Activated T-cell treated with anti-CD3 and anti-CD28 coated beads, Interleukin-2, amount 50 U/mL, for 48 hours (primary cell): ENCODE measurements at regions not wholly inside any gene's neighbourhood (a gene's known extent, or its start where the extent isn't known, plus 50 kb on each side); places are given as distances from the start of the nearest gene placed in this dataset.
"Not testable (repeated sequence)": the region's sequence is repeated elsewhere in the genome, so short reads cannot be mapped to it uniquely, and the experiment has no call there.

Source experiments
- DNase-seq, 2 experiments: peaks; one replicate each; pipeline ENCODE4 v3.0.0-alpha.2; 2020

- DNase-seq, result no peak
Measured at GRCh38 chrX:25442499-25442898, 426.7 kb upstream of the ARX start.

DNA sequence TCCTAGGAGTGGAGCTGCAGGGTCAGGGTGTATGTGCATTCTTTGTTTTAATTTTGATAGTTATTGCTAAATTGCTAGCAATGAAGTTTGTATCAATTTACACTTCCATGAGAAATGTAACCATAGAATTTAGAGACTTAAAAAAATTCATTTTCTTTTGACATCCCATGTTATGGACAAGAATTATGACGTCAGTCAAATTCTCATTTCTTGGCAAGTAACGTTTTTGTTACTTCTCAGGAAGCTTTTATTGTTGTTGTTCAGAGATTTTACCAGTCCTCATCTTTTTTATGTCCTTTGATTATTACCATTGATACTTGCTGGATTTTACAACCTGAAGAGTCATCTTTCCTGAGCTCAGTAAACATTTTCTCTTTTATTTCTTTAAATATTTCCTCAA is 417.5 kb upstream of the ARX start:
- DNase-seq, result no peak

GRCh38 chrX:25432396-25432795 is 416.6 kb upstream of the ARX start:
- no peak for DNase-seq

DNA sequence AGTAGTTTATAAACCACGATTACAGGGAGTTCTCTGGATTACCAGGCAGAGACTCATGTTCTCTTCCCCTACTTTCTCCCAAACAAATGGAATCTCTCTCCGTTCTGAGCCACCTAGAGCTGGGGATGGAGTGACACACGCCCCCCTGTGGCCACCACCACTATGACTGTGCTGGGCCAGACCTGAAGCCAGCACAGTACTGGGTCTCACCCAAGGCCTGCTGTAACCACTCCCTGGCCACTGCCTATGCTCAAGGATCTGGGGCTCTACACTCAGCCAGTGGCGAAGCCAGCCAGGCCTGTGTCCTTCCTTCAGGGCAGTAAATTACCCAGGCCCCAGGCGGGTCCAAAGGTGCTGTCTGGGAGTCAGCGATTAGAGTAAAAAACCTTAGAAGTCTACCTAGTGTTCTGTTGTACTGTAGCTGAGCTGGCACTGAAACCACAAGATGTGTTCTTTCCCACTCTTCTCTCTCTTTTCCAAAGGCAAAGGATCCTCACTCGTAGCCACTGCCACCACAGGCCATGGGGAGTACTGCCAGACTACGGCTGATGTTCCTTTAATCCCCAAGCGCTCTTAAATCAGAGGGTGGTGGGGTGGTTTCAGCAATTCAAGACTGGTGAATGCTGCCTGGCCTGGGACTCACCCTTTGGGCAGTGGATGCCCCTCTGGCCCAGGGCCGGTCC is 412.2 kb upstream of the ARX start:
- DNase-seq, result no peak

GRCh38 chrX:25404163-25404562 is 388.4 kb upstream of the ARX start:
- DNase-seq, result not testable (repeated sequence)

DNA sequence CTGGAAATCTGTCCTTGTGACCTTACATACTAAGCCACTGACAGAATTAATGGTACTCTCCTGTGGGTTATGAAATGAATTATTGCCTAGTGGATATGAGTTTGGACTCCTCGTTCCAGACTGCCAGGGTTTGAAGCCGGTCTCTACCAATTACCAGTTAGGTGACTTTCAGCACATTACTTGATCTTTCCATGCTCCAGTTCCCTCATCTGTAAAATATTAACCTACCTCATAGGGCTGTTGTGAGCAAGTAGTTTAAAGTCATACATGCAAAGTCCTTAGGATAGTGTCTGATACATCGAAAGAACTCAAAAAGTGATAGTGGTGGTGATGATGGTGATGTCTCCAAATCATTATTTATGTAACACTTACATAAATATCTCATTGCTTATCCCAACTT is 373.5 kb upstream of the ARX start:
- no peak for DNase-seq

- no peak for DNase-seq
Measured at GRCh38 chrX:25383196-25383595, 367.4 kb upstream of the ARX start.

DNA sequence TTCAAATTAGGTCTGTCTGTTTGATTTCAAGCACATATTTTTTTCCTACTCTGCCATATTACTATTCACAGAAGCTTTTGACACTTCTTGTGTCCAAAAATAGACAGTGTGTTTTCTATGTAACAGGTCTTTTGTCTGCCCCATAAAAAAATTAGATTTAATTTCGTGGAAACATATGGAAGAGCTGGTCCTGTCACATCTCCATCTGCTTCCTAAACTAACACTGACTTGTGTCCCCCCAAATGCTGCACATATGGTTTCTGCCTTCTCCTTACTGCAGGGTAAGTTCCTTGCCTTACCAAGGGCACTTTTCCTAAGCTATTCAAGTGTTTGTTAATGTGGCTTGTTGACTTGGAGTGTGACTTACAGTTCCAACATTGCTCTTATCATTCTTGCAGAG is 340.7 kb upstream of the ARX start:
- no peak for DNase-seq

DNA sequence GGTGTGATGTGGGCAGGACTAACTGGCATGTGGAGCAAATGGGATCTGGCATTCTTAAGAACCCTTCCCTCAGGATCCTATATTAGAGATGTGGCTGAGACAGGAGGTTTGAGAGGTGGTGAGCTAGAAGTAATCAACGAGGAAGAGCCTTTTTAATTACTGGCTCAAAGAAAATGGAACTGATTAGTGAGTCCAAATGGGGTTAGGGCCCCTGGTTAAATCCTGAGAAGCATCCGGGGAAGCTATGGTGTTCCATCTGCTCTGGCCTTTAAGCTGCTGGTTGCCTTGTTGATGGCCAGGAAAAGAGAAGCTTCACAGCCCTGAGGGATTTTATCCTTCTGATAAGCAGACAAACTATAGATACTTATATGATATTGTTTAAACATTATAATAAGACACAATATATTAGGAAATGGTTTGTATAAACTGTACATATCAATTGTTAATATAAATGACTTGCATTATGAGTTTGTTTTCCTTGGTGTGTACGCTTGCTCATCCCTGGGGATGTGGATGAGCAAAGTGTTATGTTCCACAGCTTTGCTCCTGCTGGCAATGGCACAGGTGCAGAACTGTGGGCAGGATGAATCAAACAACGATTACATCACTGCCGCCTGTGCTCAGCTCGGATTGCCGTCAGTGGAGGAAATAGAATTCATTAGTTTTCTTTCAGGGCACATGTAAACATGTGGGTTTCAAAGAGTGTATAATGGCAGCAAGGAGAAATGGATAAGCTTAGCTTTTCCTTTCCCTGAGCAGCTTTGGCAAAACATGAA is 328.6 kb upstream of the ARX start:
- DNase-seq, result no peak

DNA sequence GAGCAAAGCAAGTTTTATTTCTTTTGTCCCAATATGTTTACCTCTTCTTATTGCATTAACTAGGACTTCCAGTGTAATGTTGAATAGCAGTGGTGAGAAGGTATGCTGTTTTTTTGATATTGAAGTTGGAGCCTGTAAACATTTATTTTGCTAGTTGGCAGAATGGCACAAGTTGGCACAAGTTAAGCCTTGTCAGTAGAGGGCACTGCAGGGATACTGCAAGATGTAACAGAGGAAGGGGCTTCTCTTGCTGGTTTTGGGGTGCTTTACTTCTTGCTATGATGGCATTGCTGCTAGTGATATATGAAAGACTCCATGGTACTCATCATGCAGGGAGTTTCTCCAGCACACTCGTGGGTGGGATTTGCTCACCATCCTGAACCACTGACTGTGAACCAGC is 327.3 kb upstream of the ARX start:
- no peak for DNase-seq

DNA sequence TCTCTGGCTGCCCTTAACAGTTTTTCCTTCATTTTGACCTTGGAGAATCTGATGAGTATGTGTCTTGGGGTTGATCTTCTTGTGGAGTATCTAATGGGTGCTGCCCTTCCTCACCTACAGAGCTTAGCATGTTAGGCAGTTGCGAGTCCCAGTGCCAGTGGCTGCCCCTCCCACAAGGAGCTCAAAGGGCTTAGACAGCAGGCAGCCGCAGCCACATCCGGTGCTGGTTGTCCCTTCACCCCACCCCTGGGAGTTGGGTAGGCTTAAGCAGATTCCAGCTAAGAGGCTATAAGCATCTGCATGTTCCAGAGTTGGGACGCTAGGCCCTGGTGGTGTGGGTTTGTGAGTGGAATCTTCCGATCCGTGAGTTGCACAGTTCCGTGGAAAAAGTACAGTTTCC is 322.1 kb upstream of the ARX start:
- no peak for DNase-seq

GRCh38 chrX:25300994-25301393 is 285.2 kb upstream of the ARX start:
- DNase-seq, result no peak

- DNase-seq, result no peak
Measured at GRCh38 chrX:25296850-25297249, 281.1 kb upstream of the ARX start.

DNA sequence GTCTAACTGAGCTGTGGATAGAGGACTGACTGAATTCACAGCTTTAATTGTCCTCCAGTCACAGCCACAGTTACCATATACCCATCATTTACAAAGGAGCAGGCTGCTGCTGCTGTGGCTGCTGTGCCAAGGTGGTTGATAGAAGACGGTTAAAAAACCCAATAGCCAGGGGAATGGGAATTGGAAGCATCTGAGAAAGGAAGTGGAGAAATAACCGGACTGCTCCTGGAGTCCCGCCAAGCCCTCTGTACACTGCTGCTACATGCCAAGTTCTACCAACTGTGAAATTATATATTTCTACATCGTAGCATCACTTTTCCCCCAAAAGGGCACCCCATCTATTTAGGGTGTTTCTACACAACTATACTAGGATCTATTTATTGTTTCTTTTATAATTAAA is 279.7 kb upstream of the ARX start:
- DNase-seq, result no peak

DNA sequence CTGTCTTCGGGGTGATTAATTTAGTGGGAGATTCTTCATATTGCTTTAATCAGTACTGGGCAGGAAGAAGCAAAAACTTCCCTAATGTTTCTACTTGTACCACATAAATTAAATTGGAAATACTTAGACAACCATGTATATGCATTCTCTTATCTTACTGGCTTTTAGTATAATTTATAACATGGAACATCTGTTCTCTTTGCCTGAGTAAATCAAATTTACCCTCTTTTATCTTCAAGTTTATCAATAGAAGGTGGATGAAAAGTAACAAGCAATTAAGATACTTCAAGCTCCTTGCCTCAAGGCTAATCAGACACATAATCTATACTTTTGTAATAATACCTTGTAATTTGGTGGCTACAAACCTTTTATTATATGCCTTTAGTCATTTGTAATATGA is 274.4 kb upstream of the ARX start:
- DNase-seq, result no peak

DNA sequence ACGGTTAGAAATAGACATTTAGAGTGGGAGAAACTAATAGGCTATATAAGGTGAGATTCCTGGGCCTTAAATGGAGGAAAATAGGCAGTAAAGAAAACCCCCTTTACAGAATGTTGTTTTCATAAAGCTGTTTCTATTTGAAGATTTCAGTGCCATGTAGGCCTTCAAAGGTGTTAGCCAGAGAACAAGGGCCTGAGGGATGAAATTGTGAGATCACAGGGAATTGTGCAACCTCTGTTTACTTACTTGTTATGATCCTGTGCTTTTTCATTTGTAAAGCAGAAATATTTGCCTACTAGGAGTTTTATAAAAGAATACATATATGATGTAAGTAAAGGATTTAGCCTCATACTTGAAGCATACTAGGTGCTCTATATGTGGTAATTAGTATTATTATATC is 272.9 kb upstream of the ARX start:
- DNase-seq, result no peak

GRCh38 chrX:25287521-25287920 is 271.8 kb upstream of the ARX start:
- DNase-seq, result no peak

- DNase-seq, result no peak
Measured at GRCh38 chrX:25285598-25285997, 269.8 kb upstream of the ARX start.

DNA sequence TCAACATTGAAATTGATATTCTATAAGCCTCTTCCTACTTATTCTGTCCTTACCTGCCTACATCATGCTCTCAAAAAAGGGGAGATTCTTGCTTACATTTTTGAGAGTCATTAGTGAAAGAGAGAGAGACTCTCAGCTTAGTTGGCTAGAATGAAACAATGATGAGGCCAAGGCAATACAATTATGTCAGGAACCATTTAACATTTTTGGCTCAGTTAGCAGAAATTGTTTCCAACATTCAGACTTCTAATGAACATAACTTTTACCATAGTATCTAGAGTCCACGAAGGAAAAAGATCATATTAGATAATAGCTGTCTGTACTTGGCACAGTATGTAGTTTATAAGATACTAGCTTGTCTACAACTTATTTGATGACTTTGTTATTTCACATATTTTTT is 263.7 kb upstream of the ARX start:
- no peak for DNase-seq

DNA sequence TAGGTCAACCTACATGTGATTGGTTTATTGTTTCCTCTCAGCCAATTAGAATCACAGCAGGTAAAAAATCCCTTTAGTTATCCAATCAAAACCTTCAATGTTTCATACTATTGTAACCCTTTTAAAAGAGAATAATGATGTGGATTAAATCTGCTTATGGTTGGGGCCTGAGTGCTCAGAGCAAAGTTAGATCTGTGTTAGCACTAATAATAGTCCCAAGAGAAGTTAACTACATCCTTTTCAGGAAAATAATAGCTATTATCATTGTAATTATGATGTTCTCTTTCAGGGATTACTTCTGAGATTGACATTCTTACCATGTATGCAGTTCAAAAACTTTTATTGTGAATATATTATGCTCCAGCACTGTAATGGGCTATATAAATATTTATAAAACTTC is 262.6 kb upstream of the ARX start:
- no peak for DNase-seq

DNA sequence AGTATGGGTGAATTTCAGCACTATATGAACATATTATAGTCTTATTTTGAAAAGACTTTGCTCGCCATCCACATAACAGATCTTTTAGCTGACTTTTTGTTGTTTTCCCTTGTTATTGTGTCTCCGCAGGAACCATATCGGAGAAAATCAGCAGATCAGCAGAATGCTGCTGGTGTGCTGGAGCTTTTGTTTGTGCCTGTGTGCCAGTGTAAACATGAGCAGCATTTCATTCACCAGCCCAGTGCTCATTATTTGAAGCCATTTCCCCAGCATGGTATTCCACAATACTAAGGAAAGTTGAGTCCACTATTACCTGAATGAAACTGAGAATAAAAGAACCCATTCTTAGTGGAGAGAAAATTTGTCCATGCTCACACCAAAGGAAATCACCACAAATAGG is 261.8 kb upstream of the ARX start:
- DNase-seq, result no peak

DNA sequence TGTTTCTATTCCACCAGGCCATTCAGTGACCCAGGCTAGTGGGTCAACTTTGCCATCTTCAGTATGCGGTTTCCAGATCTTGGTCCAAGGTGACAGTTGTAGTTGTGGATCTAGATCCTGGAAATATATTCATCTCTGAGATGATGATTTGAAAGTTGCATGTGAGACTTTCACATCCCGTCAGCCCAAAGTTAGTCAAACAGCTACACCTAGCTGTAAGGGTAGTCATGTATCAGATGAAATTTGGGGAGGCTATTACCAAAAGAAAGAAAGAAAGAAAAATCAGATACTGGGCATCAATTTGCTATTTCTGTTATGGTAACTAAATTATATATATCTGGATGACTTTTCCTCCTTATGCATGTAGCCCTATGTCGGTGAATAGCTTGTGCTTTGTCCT is 259.4 kb upstream of the ARX start:
- no peak for DNase-seq

DNA sequence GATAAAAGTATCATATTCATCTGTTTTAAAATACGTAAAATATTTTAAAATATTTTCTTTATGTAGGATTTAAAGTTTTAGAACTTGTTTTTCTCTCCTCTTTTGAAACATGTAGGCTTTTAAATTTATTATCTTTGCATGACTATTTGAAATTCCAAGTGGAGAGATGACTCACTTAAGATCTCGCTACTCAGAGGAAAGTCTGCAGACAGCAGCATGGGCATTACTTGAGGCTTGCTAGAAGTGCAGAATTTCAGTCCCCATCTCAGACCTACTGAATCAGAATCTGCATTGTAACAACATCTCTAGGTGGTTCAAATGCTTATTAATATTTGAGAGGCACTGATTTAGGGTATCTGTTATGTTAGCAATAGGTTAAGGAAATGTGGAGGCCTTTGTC is 225.7 kb upstream of the ARX start:
- no peak for DNase-seq

DNA sequence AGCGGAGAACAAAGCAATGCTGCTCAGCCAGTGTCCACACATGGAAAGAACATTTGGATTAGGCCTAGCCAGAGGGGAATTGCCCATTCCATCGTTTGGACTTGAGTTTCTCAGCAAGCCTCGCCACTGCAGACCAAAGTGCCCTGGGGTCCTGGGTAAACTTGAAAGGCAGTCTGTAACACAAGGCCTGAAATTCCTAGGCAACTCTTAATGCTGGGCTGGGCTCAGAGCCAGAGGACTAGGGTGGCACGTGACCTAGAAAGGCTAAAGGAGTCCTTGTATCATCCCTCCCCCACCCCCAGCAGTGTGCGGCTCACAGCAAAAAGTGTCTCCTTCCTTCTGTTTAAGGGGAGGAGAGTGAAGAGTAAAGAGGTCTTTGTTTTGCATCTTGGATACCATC is 210.4 kb upstream of the ARX start:
- DNase-seq, result no peak

DNA sequence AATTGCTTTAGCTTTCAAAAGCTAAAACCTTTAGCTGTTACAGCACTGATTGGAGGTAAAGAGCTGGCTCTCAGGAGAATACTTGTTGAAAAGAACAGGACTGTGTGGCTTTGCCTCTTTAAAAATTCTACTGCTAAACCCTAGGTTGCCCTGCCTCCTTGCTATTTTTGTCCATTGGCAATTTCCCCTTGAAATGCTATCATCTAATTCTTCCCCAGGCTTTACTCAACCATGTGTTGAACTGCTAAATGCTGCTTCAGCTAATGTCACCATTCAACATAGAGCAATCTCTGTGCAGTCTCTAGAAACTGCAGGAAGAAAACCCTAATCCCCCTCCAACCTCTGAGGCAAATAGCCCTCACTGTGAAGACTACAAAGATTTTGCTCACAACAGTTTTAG is 203.7 kb upstream of the ARX start:
- DNase-seq, result no peak
